Dermis blood vessel endothelial cell (primary cell): ENCODE measurements at regions not wholly inside any gene's neighbourhood (a gene's known extent, or its start where the extent isn't known, plus 50 kb on each side); places are given as distances from the start of the nearest gene placed in this dataset.
"Not testable (repeated sequence)": the region's sequence is repeated elsewhere in the genome, so short reads cannot be mapped to it uniquely, and the experiment has no call there.

Source experiments
- DNase-seq: peaks from one replicate; pipeline ENCODE4 v3.0.0; 2010

- no peak for DNase-seq
These were observed 129.2 kb downstream of the ATP6V1G3 start for GRCh38 chr1:198411240-198411639.

GRCh38 chr1:198408716-198409115 is 131.8 kb downstream of the ATP6V1G3 start:
- no peak for DNase-seq

- not testable (repeated sequence) for DNase-seq
These were observed 135.8 kb downstream of the ATP6V1G3 start for GRCh38 chr1:198404632-198405031.

GRCh38 chr1:198400063-198400462 is 140.4 kb downstream of the ATP6V1G3 start:
- DNase-seq: no peak

- DNase-seq: no peak
These were observed 141.0 kb downstream of the ATP6V1G3 start for GRCh38 chr1:198399452-198399851.

GRCh38 chr1:198397208-198397808 is 143.2 kb downstream of the ATP6V1G3 start:
- no peak for DNase-seq

GRCh38 chr1:198391393-198392020 is 149.0 kb downstream of the ATP6V1G3 start:
- DNase-seq: no peak

GRCh38 chr1:198387587-198387986 is 152.9 kb downstream of the ATP6V1G3 start:
- no peak for DNase-seq

GRCh38 chr1:198380275-198380674 is 160.2 kb downstream of the ATP6V1G3 start:
- DNase-seq: no peak

GRCh38 chr1:198377702-198378101 is 162.8 kb downstream of the ATP6V1G3 start:
- no peak for DNase-seq

- no peak for DNase-seq
These were observed 166.2 kb downstream of the ATP6V1G3 start for GRCh38 chr1:198374288-198374687.

GRCh38 chr1:198373376-198373775 is 167.1 kb downstream of the ATP6V1G3 start:
- no peak for DNase-seq
